ENCODE measurements at regions not wholly inside any gene's neighbourhood (a gene's known extent, or its start where the extent isn't known, plus 50 kb on each side); places are given as distances from the start of the nearest gene placed in this dataset.
"Not testable (repeated sequence)": the region's sequence is repeated elsewhere in the genome, so short reads cannot be mapped to it uniquely, and the experiment has no call there.

DNA sequence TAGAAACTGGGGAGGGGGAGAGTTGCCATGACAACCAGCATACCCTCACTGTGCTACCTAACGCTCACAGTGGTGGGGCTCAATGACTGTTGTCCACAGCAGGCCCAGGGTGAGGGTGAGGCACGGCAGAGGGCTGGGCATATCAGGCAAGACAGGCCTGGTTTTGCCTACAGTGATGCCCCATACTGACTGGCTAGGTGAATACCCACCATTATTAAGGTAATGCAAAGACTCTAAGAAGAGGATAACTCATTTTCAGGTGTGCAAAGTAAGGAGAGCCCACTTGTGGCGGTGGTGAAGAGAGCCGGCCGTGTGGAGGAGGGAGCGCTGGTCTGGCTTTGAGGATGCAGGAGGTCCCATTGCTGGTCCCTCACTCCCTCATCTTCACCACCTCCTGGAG lies 422.3 kb downstream of the FUT8 start:
- no peak for DNase-seq (ENCODE audit: low spot score)

- no peak for DNase-seq (ENCODE audit: low spot score)
Observed at GRCh38 chr14:65835501-65835900, 423.0 kb downstream of the FUT8 start.

GRCh38 chr14:65838565-65838964 lies 426.0 kb downstream of the FUT8 start:
- DNase-seq (ENCODE audit: low spot score), result no peak

GRCh38 chr14:65840118-65840751 lies 427.7 kb downstream of the FUT8 start:
- no peak for DNase-seq (ENCODE audit: low spot score)

DNA sequence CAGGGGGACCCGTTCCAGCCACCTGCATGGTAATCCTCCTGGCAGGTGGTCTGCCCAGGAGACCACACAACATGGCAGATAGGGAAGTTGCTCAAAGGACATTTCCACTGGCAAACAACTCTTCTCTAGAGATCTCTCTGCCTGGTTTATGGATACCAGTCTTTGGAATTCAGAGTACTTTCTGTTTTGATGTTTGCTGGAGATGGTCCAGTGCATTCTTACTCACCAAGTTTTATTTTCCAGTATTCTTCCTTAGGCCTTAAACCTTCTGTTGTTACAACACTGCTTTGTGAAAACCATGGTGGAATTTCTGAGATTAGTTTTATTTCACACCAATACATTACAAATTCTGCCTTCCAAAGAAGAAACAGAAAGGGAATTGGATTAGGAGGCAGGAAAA lies 428.3 kb downstream of the FUT8 start:
- no peak for DNase-seq (ENCODE audit: low spot score)

DNA sequence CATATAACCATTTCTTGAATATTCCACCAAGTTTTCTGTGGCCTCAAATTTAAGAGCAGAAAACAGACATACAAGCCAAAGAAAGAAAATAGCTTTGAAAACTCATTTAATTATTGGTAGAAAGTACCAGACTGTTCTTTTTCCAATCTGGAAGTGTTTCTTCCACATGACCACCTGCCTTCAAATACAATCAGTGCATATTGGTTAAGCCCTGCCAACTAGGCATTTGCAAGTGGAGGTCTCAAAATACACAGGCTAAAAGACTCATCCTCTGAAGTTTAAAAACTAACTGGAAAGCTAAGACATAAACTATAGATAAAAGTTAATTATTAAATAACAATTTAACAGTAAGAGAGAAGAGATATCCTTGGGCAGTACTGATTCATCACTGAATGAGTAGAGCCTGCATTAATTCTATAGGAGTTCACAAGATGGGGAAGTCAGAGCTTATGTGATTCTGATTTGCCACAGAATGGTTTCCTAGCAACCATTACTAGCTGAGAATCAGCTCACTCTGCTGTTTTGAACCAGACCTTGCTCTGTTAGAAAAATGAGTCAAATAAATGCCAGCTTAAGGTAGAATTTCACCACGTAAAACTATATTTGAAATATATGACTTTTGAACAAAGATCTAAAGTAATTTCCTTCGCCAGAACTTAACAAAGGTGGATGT lies 433.8 kb downstream of the FUT8 start:
- DNase-seq (ENCODE audit: low spot score), result no peak

- DNase-seq (ENCODE audit: low spot score), result no peak
Observed at GRCh38 chr14:65847075-65847847, 434.7 kb downstream of the FUT8 start.

DNA sequence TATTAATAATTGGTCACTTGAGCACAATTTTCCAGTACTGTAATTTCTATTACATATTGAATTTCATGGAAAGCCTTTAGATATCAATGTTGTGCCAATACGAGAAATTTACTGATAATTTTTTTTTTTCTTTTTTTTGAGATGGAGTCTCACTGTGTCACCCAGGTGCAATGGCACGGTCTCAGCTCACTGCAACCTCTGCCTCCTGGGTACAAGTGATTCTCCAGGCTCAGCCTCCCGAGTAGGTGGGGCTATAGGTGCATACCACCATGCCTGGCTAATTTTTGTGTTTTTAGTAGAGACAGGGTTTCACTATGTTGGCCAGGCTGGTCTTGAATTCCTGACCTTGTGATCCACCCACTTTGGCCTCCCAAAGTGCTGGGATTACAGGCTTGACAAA lies 435.4 kb downstream of the FUT8 start:
- not testable (repeated sequence) for DNase-seq (ENCODE audit: low spot score)

DNA sequence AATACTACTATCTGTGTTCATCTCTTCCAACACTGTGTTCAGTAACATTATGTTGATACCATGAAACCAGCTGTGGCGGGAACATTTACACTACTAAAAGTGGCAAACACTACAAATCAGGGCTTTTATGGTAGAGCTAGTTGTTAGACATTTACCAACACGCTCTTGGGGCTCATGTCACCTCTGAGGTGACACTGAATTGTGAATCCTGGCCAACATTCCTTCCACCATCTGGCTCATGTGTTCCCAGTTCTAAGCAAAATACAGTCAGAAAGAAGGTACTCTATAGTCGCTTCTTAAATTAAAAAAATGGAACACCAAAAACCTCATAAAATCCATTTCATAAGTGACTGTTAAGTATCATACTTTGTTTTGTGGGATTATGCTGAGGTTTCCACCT lies 436.6 kb downstream of the FUT8 start:
- DNase-seq (ENCODE audit: low spot score), result no peak

- DNase-seq (ENCODE audit: low spot score), result no peak
Observed at GRCh38 chr14:65849558-65849957, 437.0 kb downstream of the FUT8 start.

DNA sequence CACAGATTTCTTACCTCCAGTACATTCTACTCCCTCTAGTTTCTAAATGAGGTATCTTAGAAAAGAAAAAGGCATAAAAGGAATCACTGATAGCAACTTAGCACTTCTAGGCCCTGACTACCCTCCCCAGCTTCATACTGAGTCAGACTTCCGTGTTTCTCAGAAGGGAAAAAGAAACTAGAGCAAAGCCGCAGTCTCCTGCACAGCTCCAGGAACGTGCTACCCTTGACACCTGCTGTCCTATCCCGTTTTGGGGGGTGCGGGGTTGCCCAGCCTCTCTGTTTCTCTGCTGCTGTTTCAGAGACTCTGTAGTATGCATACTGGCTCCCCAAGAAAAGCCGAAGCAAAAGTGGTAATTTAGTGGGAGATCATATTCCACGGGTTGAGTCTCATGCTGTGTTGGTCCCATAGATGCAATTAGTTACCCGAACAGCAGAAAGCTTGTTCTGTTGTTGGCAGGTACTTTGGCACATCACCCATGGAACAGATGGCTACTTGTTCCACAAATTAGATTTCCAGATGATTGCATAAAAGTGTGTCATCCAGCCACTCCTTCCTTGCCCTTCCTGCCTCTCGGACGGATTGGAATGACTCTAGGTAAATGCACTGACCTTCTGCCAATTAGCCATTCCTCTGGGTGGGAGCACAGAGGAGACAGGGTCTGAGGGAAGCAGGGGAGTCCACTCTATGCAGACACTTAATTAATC lies 438.1 kb downstream of the FUT8 start:
- no peak for DNase-seq (ENCODE audit: low spot score)

- no peak for DNase-seq (ENCODE audit: low spot score)
Observed at GRCh38 chr14:65852689-65853088, 440.2 kb downstream of the FUT8 start.

GRCh38 chr14:65853407-65853955 lies 441.0 kb downstream of the FUT8 start:
- no peak for DNase-seq (ENCODE audit: low spot score)

DNA sequence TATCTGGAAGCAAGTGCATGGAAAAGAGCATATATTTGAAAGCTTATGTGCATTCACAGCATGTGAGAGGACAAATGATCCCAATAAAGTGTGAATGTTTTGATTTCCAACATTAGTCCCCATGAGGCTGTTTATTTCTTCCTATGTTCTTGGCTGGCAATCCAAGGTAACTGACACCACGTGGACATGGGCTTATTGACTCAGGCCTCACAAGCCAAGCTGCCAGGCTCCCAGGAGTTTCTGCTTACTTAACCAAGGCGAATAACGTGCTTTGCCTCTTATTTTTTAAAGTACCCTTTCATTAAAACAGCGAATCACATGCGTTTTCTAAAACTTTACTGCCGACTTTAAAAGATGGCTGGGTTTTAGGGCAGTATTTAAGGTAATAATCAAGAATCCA lies 441.7 kb downstream of the FUT8 start:
- no peak for DNase-seq (ENCODE audit: low spot score)

DNA sequence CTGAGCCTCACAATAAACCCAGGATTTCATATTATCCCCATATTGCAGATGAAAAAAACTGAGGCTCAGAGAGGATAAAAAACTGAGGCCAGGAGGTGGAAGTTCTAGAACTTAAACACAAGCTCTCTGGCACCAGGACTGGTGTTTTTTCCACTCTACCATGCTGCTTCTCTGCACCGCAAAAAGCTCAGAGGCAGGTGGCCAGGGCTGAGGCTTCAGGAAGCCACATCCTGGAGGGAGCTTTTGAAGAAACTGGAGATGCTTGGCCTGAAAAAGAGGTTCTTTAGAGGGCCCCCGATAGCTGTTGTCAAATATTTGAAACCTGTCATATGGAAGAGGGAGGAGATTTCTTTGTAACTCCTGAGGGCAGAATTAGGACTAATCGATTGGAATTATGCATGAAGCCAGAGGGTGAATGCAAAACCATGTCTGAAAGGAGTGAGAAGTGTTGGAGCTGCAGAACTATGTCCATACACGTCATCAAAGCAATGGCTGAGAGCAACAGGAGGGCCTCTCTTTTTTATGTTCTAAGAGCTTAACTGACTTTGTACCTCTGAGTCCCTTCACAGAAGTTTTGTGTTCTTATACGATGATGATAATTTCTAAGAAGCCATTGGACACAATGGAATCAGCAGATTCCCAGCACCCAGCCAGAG lies 448.6 kb downstream of the FUT8 start:
- DNase-seq (ENCODE audit: low spot score), result no peak

GRCh38 chr14:65864549-65864948 lies 452.0 kb downstream of the FUT8 start:
- no peak for DNase-seq (ENCODE audit: low spot score)

- DNase-seq (ENCODE audit: low spot score), result no peak
Observed at GRCh38 chr14:65864984-65865383, 452.5 kb downstream of the FUT8 start.

DNA sequence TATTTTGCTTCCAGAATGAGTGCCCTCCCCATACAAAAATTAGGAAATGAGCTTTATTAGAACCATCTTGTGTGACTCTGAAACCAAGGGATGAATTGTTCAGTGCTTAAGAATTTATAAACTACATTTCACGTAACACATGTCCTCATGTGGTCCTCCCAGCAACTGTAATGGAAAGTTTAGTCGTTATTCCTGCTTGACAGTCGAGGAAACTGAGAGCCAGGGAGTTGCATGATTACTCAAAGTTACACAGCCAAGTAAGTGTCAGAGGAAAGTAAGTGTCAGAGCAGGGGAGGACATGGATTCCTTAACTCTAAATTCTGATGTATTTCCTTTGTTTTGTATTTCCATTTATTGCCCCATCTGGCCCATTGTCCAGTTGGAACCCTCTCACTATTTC lies 453.9 kb downstream of the FUT8 start:
- DNase-seq (ENCODE audit: low spot score), result no peak

DNA sequence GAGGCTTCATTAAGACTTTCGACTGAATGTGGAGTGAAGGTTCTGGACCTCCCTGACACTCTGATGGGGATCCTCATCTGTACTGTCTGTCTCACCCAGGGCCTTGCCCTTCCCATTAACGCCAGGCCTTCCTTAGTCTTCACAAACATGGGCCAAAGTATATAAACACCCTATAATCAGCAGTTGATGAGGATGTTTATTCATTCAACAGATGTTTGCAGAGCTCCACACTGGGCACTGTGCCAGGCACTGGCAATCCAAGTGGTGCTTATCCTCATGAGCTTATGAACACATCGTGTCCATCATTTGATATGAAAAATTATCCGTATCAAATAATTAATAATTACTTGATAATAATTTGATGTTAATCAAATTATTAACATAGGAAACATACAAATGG lies 454.4 kb downstream of the FUT8 start:
- no peak for DNase-seq (ENCODE audit: low spot score)

DNA sequence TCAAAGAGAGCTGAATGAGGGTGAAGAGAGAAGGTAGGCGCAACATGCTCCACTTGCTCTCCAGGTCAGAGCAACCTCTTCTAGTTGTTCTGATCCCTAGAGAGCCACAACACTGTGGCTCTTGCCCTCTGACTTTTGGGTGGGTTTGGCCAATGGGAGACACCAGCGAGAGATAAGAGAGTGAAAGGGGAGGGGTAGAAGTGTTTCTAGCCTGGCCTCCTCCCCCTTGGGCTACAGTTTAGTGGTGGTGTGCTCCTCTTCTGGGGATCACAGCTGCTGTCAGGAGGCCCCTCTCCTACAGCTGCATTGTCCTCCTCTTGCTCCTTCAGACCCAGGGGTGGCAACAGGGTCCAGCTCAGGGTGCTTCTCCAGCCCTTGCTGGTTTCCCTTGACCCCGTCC lies 454.8 kb downstream of the FUT8 start:
- no peak for DNase-seq (ENCODE audit: low spot score)

- no peak for DNase-seq (ENCODE audit: low spot score)
Observed at GRCh38 chr14:65872536-65872935, 460.0 kb downstream of the FUT8 start.

GRCh38 chr14:65877166-65877565 lies 464.6 kb downstream of the FUT8 start:
- DNase-seq (ENCODE audit: low spot score), result no peak

All from NAMALWA (cell line).